H1 (cell line): ENCODE measurements at regions not wholly inside any gene's neighbourhood (a gene's known extent, or its start where the extent isn't known, plus 50 kb on each side); places are given as distances from the start of the nearest gene placed in this dataset.

ENCODE experiments used
- KDM5A ChIP-seq: fragments of 200-600 bp; IDR thresholded peaks from 2 replicates; pipeline ENCODE4 v1.7.1; 2012; ENCODE audit warnings: mild to moderate bottlenecking, low read length, inconsistent platforms, mixed read lengths
- PHF8 ChIP-seq: fragments of 200-600 bp; sonication (generic); conservative IDR thresholded peaks from 2 replicates; pipeline ENCODE4 v1.7.1; 2012; ENCODE audit warnings: low read depth, mild to moderate bottlenecking, inconsistent platforms, low read length, moderate library complexity
- RFX5 ChIP-seq: IDR thresholded peaks from 2 replicates; pipeline ENCODE4 v1.6.1; 2011; ENCODE audit warnings: low read depth, low read length, improper control_type of control experiment, borderline replicate concordance

- TF ChIP-seq PHF8 (no peak), KDM5A (no peak), RFX5 (no peak)
These were observed 288.5 kb downstream of the PRL start (continued) for GRCh38 chr6:22008248-22008836.
